CD4-positive, alpha-beta T cell treated with Interleukin-6 for 4 hours (primary cell): ENCODE measurements at regions not wholly inside any gene's neighbourhood (a gene's known extent, or its start where the extent isn't known, plus 50 kb on each side); places are given as distances from the start of the nearest gene placed in this dataset.

Source experiments
- DNase-seq: peaks from one replicate; pipeline ENCODE4 v3.0.0-alpha.2; 2020; ENCODE audit warnings: mixed read lengths

- DNase-seq, result no peak
These were observed 329.9 kb upstream of the SLCO3A1 start for GRCh38 chr15:91523596-91523995.

GRCh38 chr15:91524534-91524933 is 329.0 kb upstream of the SLCO3A1 start:
- DNase-seq, result no peak

DNA sequence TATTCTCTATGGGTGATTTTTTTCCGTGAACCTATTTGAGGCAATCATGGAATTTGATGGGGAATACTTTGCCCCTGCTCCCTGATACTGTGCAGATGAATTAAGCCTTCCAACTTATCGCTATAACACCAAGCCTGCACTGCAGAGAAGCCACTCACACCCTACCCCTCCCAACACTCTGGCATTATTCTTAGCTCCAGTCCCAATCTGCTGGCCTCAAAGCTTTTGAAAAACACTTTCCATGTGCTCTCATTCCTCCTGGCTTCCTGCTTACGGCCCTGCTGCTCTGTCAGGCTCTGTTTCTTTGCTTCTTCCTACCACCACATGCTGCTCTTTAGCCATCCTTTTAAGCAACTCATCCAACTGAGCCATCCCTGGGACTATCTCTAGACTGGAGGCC is 327.8 kb upstream of the SLCO3A1 start:
- DNase-seq, result no peak

GRCh38 chr15:91526424-91526823 is 327.1 kb upstream of the SLCO3A1 start:
- DNase-seq, result no peak

DNA sequence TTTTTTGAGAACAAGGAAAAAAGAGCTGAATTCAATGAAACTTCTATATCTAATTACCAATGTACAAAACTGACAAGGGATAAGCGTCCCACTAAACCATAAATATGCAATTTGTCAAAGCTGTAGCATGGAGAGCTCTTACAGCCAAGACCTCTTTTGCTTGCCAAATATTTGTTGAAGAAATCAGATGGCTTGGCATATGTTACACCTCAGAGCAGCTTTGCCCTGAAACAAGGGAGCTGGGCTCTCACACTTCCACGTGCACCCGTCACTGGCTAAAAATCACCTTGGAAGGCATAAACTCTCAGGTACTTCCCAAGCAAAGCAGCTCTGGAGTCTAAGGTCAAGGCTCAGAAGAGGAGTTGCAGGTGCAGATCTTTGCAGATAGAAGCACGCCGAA is 324.7 kb upstream of the SLCO3A1 start:
- DNase-seq, result no peak

GRCh38 chr15:91529534-91529933 is 324.0 kb upstream of the SLCO3A1 start:
- no peak for DNase-seq

- no peak for DNase-seq
These were observed 323.2 kb upstream of the SLCO3A1 start for GRCh38 chr15:91530279-91530678.

DNA sequence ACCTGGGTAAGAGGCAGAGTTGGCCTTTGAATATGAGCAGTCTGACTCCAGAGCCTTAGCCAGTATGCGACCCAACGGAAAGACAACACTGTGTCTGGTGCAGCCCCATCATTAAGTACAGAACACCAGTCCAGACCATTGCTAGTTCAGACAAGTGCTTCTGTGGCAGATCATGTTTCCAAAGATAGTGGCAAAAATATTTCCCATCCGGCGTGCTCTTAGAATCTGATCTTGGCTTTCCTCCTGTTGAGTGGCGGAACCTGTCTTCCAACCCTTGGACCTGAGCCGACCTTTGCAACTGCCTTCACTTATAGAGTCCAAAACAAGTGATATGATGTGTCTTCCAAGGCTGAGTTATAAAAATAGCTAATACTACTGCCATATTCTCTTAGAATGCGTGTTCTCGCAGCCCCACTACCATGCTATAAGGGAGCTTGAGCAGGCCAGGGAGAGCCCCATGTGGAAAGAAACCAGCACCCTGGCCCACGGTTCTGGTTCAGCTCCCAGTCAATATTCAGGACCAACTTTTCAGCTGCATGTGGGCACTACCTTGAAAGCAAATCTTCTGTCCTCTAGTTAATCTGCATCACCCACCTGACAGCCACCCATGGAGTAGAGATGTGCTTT is 322.4 kb upstream of the SLCO3A1 start:
- DNase-seq, result no peak

- DNase-seq, result no peak
These were observed 319.3 kb upstream of the SLCO3A1 start for GRCh38 chr15:91534235-91534634.

GRCh38 chr15:91534976-91535375 is 318.5 kb upstream of the SLCO3A1 start:
- DNase-seq, result no peak

- DNase-seq, result no peak
These were observed 317.5 kb upstream of the SLCO3A1 start for GRCh38 chr15:91535856-91536500.

DNA sequence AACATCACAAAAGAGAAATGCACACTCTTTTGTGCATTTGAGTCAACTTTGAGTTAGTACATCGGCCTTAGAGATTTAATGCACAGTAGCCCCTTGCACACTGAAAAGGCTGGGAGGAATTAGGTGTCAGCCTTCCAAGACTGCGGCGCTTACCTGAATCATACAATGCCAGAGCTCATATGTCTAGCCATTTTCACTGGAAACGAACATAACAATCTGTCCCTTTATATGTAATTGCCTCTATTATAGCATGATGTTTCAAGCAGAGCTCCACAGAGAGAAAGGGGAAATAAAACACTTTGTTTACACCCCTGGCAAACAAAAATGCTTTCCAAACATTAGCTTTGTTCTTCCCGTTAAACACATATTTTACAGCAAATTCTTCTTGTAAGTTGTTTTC is 315.7 kb upstream of the SLCO3A1 start:
- no peak for DNase-seq

GRCh38 chr15:91538782-91539181 is 314.7 kb upstream of the SLCO3A1 start:
- no peak for DNase-seq

- DNase-seq, result no peak
These were observed 312.2 kb upstream of the SLCO3A1 start for GRCh38 chr15:91541286-91541685.

- DNase-seq, result no peak
These were observed 311.3 kb upstream of the SLCO3A1 start for GRCh38 chr15:91542226-91542625.

DNA sequence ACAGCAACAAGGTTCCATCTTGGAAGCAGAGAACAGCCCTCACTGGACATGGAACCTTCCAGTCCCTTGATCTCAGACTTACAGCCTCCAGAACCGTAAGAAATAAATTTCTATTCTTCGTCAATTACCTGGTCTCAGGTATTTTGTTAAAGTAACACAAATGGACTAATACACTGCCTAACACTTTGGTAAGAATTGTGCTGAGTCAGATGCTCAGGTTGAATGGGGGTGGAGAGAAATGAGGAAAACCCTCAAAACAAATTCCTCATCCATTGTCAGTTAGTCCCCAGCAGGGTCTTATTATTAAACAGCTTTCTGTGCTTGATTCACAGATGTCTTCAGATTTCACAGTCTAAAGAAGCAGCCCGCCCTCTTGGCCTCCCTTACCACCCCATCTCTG is 306.2 kb upstream of the SLCO3A1 start:
- DNase-seq, result no peak

DNA sequence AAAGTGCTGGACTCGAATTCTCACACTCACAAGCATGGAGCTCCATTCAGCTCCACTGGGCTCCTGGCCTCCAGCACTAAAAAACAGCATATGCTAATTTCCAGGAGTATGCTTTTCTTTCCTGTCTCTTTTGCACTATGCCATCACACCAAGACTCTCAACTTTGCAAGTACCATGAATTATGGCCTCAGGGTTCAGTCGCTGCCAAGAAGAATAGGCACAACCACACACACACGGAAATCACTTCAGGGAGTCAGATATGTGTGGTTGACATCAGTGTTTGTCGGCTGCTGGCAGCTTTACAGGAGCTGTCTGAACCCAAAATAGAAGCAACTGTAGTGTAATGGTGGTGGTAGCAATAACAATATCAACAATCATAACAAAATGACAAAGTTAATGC is 305.0 kb upstream of the SLCO3A1 start:
- DNase-seq, result no peak

GRCh38 chr15:91549581-91549980 is 303.9 kb upstream of the SLCO3A1 start:
- DNase-seq, result no peak

DNA sequence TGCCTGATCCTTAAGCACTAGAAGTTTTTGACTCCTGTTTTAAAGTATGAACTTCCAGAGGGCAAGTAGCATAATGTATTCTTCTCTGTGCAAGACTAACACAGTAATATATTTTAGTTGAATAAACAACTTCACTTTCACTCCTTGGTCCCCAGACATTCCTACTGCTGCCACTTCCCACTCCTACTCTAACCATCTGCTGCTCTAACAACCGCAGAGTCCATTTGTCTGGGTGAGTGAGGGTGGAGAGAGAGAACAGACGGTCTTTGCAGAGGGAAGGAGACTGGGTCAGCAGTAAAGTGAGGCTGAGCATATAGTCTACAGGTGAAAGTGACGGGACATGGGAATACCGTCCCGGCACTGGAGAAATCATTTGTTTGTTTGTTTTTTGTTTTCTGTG is 301.0 kb upstream of the SLCO3A1 start:
- no peak for DNase-seq

DNA sequence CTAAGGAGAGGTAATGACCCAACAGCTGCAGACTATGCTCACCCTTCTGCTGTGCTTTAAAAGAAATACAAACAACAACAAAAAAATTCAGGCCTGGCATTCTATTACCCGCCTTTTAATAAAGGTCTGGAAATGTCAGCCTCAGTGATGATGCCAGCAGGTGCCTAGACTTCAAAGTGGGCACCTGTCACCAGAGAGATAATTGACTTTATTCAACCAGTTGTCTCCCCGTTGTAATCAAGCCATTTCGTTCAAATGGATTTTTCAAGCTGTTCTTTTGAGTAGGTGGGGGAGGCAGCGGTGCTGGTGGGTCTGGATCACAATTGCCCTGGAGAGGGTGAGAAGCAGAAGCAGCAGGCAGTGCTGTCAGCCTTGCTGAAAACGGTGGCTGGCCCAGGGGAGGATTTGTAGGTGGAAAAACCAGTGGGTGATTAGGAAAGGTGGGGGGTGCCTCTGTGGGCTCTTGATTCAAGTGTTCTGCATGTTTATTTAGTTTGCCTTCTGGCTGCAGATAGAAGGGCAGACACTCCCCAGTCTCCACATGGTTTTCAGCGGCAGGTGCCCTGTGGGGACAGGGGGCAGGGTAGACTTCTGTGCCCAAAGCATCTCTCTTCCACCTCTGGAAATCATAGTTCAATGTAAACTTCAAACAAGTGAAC is 300.2 kb upstream of the SLCO3A1 start:
- DNase-seq, result no peak

GRCh38 chr15:91555312-91555711 is 298.2 kb upstream of the SLCO3A1 start:
- DNase-seq, result no peak

GRCh38 chr15:91556926-91557325 is 296.6 kb upstream of the SLCO3A1 start:
- no peak for DNase-seq

DNA sequence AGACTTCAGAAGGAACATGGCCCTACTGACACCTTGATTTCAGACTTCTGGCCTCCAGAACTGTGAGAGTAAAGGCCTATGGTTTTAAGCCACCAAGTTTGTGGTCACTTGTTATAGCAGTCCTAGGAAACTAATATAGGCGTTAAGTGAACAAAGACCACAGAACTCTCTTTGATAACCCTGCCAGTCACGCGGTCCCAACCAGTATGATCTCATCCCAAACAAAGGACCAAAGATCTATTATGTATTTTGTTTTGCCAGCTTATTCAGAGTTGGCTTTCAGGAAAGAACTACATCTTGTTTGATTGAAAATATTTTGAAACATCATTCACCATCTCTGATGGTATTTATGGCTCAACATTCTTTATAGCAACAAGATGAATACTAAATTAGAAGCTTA is 294.4 kb upstream of the SLCO3A1 start:
- no peak for DNase-seq

- no peak for DNase-seq
These were observed 292.0 kb upstream of the SLCO3A1 start for GRCh38 chr15:91561371-91562100.
